Esophagus squamous epithelium (tissue), 4 donors: ENCODE measurements at regions not wholly inside any gene's neighbourhood (a gene's known extent, or its start where the extent isn't known, plus 50 kb on each side); places are given as distances from the start of the nearest gene placed in this dataset.

Experiments used
- POLR2A ChIP-seq, 4 donors: fragments of 450-650 bp; IDR thresholded peaks; one replicate each; pipeline ENCODE4 v1.6.1; 2017; ENCODE audit warnings: antibody characterized with exemption in 4 of 4, mild to moderate bottlenecking in 4 of 4, moderate library complexity in 3 of 4
- TF ChIP-seq, protein P1 (sequence below), 6 experiments: fragments of 450-650 bp in 4 of 6; fragments of 200-600 bp in 2 of 6; sonication (generic) in 2 of 6; IDR thresholded peaks; one replicate each; pipeline ENCODE4 v1.5.1; 2016 to 2019; ENCODE audit warnings: antibody characterized with exemption in 6 of 6, mild to moderate bottlenecking in 4 of 6, moderate library complexity in 4 of 6

DNA sequence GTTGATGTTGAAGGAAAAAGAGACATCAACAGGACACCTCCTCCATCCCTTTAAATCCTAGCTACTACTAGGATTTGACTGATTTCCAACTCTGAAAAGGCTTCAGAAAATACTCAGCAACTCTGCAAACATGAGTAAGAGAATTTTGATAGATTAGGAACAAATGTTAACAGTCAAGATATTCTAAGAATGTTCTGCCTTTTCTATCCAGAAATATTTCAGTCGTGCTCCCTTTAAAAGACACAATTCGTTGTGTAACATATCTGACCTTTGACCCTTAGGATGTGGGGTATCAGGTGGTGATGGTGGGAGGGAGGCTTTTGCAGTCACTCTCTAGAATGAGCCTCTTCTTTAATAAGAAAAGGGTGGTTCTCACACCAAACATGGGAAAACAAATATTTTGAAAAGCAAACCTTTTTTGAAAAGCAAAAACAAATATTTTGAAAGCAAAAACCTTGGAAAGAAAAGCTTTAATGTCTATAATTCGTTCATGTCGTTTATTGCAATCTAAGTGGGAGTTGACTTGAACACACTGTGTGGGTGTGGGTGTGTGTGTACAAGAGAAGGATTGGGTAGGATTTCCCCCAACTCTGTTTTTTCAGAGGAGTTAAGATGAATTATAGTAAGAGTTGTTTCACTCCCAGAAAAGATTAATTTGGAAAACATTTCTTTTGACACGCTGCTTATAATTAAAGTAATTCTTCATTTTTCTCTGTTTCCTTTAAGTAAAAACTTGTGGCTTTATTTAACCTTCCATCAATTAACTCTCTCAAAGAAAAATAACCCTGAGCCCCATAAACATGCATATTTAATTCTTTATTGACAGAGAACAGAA is 152.8 kb downstream of the TMEM167A start:
- TF ChIP-seq, protein P1, sequence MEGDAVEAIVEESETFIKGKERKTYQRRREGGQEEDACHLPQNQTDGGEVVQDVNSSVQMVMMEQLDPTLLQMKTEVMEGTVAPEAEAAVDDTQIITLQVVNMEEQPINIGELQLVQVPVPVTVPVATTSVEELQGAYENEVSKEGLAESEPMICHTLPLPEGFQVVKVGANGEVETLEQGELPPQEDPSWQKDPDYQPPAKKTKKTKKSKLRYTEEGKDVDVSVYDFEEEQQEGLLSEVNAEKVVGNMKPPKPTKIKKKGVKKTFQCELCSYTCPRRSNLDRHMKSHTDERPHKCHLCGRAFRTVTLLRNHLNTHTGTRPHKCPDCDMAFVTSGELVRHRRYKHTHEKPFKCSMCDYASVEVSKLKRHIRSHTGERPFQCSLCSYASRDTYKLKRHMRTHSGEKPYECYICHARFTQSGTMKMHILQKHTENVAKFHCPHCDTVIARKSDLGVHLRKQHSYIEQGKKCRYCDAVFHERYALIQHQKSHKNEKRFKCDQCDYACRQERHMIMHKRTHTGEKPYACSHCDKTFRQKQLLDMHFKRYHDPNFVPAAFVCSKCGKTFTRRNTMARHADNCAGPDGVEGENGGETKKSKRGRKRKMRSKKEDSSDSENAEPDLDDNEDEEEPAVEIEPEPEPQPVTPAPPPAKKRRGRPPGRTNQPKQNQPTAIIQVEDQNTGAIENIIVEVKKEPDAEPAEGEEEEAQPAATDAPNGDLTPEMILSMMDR (IDR thresholded peaks at IDR 0.05) = no peak
- TF ChIP-seq POLR2A (IDR thresholded peaks at IDR 0.05) = no peak
